Endothelial cell (in vitro differentiated cells): ENCODE measurements at regions not wholly inside any gene's neighbourhood (a gene's known extent, or its start where the extent isn't known, plus 50 kb on each side); places are given as distances from the start of the nearest gene placed in this dataset.

Source experiments
- DNase-seq: peaks from one replicate; pipeline ENCODE4 v3.0.0; 2021; ENCODE audit warnings: low spot score
- H3K27ac Mint-ChIP-seq: one replicate; pipeline ENCODE4 v1.8.0; 2021; ENCODE audit warnings: mixed read lengths, inconsistent platforms; ENCODE audit not compliant: unreplicated experiment
- H3K27me3 Mint-ChIP-seq: one replicate; pipeline ENCODE4 v1.8.0; 2021; ENCODE audit warnings: mild to moderate bottlenecking, moderate library complexity, mixed read lengths, inconsistent platforms; ENCODE audit not compliant: unreplicated experiment
- H3K36me3 Mint-ChIP-seq: one replicate; pipeline ENCODE4 v1.8.0; 2021; ENCODE audit warnings: mild to moderate bottlenecking, low read depth, mixed read lengths, inconsistent platforms; ENCODE audit not compliant: unreplicated experiment
- H3K4me1 Mint-ChIP-seq: one replicate; pipeline ENCODE4 v1.8.0; 2021; ENCODE audit warnings: mild to moderate bottlenecking, mixed read lengths, inconsistent platforms; ENCODE audit not compliant: unreplicated experiment
- H3K4me3 Mint-ChIP-seq: one replicate; pipeline ENCODE4 v1.8.0; 2021; ENCODE audit warnings: mild to moderate bottlenecking, mixed read lengths, inconsistent platforms; ENCODE audit not compliant: unreplicated experiment
- H3K9me3 Mint-ChIP-seq: one replicate; pipeline ENCODE4 v1.8.0; 2021; ENCODE audit warnings: mixed read lengths, inconsistent platforms; ENCODE audit not compliant: unreplicated experiment
- CTCF ChIP-seq: fragments of 200-600 bp; sonication (generic); IDR thresholded peaks from one replicate; pipeline ENCODE4 v1.5.0; 2021; ENCODE audit warnings: antibody characterized with exemption; ENCODE audit not compliant: unreplicated experiment

DNA sequence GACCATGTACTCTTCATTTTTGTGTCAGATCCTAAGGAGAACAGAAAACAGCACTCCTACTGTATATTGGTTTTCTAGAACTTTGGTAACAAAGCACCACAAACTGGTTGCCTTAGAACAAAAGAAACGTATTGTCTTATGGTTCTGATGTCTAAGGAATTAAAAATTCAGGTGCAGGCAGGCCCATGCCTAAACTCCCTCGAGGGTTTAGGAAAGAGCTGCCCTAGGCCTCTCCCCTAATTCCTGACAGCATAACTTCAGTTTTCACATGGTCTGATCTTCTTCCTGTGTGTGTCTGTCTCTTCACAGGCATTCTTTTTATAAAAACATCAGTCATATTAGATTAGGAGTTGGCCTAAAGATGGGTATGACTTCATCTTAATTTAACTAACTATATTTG is 1093.6 kb downstream of the TECRL start:
- Mint-ChIP-seq H3K9me3 (no peaks in the 10 kb centered on the region), H3K4me1 (no peaks in the 10 kb centered on the region), H3K4me3 (no peak overlapping the region), H3K27me3 (no peaks in the 10 kb centered on the region), H3K36me3 (no peaks in the 10 kb centered on the region), H3K27ac (no peak overlapping the region)
- no peak for DNase-seq
- no peak for TF ChIP-seq CTCF

DNA sequence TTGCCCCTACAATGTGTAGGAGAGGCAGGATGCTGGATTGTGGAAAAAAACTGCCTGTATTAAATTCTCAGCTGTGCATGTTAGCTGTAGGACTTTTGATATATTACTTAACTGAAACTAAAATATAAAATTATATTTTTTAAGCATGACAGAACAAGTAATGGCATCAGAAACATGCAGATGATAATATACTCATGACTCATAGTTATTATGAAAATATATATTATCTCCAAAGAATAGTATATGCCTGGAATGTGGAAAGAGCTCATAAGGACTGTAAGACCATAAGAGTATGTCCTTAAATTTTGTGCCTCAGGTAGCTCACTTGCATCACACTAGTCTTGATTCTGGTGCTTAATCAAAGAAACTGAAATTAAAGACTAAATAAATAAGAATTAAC is 1100.6 kb downstream of the TECRL start:
- no peak for DNase-seq
- Mint-ChIP-seq H3K4me3 (no peak overlapping the region), H3K4me1 (no peaks in the 10 kb centered on the region), H3K9me3 (no peaks in the 10 kb centered on the region), H3K27ac (no peak overlapping the region), H3K27me3 (no peaks in the 10 kb centered on the region), H3K36me3 (no peaks in the 10 kb centered on the region)
- no peak for TF ChIP-seq CTCF

DNA sequence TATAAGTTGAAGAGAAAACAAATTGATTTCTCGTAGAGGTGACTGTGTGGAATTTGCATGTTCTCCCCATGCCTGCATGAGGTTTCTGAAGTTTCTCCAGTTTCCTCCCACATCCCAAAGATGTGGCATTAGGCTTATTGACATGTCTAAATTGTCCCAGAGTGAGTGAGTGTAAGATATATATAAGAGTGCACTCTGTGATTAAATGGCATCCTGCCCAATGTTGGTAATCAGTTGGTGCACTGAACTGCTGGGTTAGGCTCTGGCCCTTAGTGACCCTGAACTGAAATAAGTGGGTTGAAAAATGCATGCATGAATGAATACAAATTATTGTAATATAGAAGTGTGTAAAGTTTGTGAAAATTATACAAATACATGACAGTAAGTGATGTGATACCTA is 1106.5 kb downstream of the TECRL start:
- Mint-ChIP-seq H3K4me3 (no peak overlapping the region), H3K27ac (no peak overlapping the region), H3K9me3 (no peaks in the 10 kb centered on the region), H3K27me3 (no peaks in the 10 kb centered on the region), H3K36me3 (no peaks in the 10 kb centered on the region), H3K4me1 (no peaks in the 10 kb centered on the region)
- no peak for DNase-seq
- no peak for TF ChIP-seq CTCF

DNA sequence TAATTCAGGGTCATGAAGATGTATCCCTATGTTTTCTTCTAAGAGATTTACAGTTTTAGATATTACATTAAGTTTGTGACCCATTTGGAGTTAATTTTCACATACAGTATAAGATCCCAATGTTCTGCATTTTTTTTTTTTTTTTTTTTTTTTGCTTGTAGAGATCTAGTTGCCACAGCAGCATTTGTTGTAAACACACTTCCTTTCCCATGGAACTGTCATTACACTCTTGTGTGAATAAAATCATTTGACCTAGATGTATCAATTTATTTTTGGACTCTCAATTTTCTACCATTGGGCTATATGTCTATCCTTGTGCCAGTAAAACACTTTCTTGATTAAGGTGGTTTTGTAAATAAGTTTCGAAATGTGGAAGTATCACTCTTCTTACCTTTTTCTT is 1107.2 kb downstream of the TECRL start:
- DNase-seq: no peak
- Mint-ChIP-seq H3K27me3 (no peaks in the 10 kb centered on the region), H3K4me3 (no peak overlapping the region), H3K27ac (peak overlapping the region; percentile 13), H3K9me3 (no peaks in the 10 kb centered on the region), H3K36me3 (no peaks in the 10 kb centered on the region), H3K4me1 (no peaks in the 10 kb centered on the region)
- TF ChIP-seq CTCF: no peak

- Mint-ChIP-seq H3K9me3 (no peaks in the 10 kb centered on the region), H3K4me1 (no peaks in the 10 kb centered on the region), H3K4me3 (no peak overlapping the region), H3K27ac (no peak overlapping the region), H3K27me3 (no peaks in the 10 kb centered on the region), H3K36me3 (no peaks in the 10 kb centered on the region)
- no peak for TF ChIP-seq CTCF
- DNase-seq: no peak
These were observed 1112.5 kb downstream of the TECRL start for GRCh38 chr4:63296773-63297172.
